GM23338 (cell line): ENCODE measurements at regions not wholly inside any gene's neighbourhood (a gene's known extent, or its start where the extent isn't known, plus 50 kb on each side); places are given as distances from the start of the nearest gene placed in this dataset.

Source experiments
- ATAC-seq: fragments of 200-7000 bp; cut with Tn5 transposase; 3 replicates; pipeline ENCODE4 v1.9.1; 2020
- DNase-seq: peaks from one replicate; pipeline ENCODE4 v3.0.0-alpha.2; 2015; ENCODE audit warnings: low spot score
- H2AFZ ChIP-seq: fragments of 200-600 bp; sonication (generic); 2 replicates; pipeline ENCODE4 v1.8.0; 2016; ENCODE audit warnings: antibody characterized with exemption, mild to moderate bottlenecking, moderate library complexity
- H3F3A ChIP-seq: fragments of 200-600 bp; sonication (generic); replicated peaks from 2 replicates; pipeline ENCODE4 v1.8.0; 2017; ENCODE audit warnings: antibody characterized with exemption, mixed run types, low read depth
- H3K27ac ChIP-seq: fragments of 200-600 bp; sonication (generic); 2 replicates; pipeline ENCODE4 v1.6.1; 2016; ENCODE audit warnings: low read depth
- H3K27me3 ChIP-seq: fragments of 200-600 bp; sonication (generic); 2 replicates; pipeline ENCODE4 v1.8.0; 2016; ENCODE audit warnings: mild to moderate bottlenecking, mixed run types, moderate library complexity; ENCODE audit not compliant: insufficient read depth
- H3K36me3 ChIP-seq: fragments of 200-600 bp; sonication (generic); 2 replicates; pipeline ENCODE4 v1.8.0; 2016; ENCODE audit warnings: mild to moderate bottlenecking; ENCODE audit not compliant: insufficient read depth
- H3K4me1 ChIP-seq: fragments of 200-600 bp; sonication (generic); 2 replicates; pipeline ENCODE4 v1.8.0; 2016; ENCODE audit warnings: mild to moderate bottlenecking, moderate library complexity; ENCODE audit not compliant: insufficient read depth
- H3K4me2 ChIP-seq: fragments of 200-600 bp; sonication (generic); 2 replicates; pipeline ENCODE4 v1.7.1; 2017; ENCODE audit warnings: mixed run types
- H3K4me3 ChIP-seq: fragments of 200-600 bp; sonication (generic); 2 replicates; pipeline ENCODE4 v1.6.1; 2016; ENCODE audit warnings: mixed run types
- H3K79me2 ChIP-seq: fragments of 200-600 bp; sonication (generic); replicated peaks from 2 replicates; pipeline ENCODE4 v1.8.0; 2017; ENCODE audit warnings: mild to moderate bottlenecking; ENCODE audit not compliant: insufficient read depth
- H3K9me2 ChIP-seq: fragments of 200-600 bp; sonication (generic); 2 replicates; pipeline ENCODE4 v1.8.0; 2017; ENCODE audit not compliant: insufficient read depth
- H4K20me1 ChIP-seq: fragments of 200-600 bp; sonication (generic); replicated peaks from 2 replicates; pipeline ENCODE4 v1.8.0; 2017; ENCODE audit warnings: mild to moderate bottlenecking; ENCODE audit not compliant: insufficient read depth
- H3K27ac Mint-ChIP-seq: 2 replicates; pipeline ENCODE4 v1.8.0; 2020; ENCODE audit warnings: inconsistent platforms, mild to moderate bottlenecking, moderate library complexity, mixed read lengths
- H3K27me3 Mint-ChIP-seq: 3 replicates; pipeline ENCODE4 v1.8.0; 2022; ENCODE audit warnings: low read depth, mild to moderate bottlenecking, moderate library complexity, mixed read lengths, inconsistent platforms; ENCODE audit not compliant: insufficient read depth, poor library complexity
- H3K36me3 Mint-ChIP-seq: 3 replicates; pipeline ENCODE4 v1.8.0; 2021; ENCODE audit warnings: low read depth, mild to moderate bottlenecking, inconsistent platforms, moderate library complexity, mixed read lengths
- H3K4me1 Mint-ChIP-seq: 3 replicates; pipeline ENCODE4 v1.8.0; 2020; ENCODE audit warnings: mild to moderate bottlenecking, inconsistent platforms, mixed read lengths
- H3K4me3 Mint-ChIP-seq: 3 replicates; pipeline ENCODE4 v1.8.0; 2021; ENCODE audit warnings: moderate library complexity, mild to moderate bottlenecking, inconsistent platforms, mixed read lengths
- H3K9me3 Mint-ChIP-seq: 3 replicates; pipeline ENCODE4 v1.8.0; 2020; ENCODE audit warnings: moderate library complexity, mild to moderate bottlenecking, inconsistent platforms, mixed read lengths
- CREB1 ChIP-seq: fragments of 250-450 bp; sonication (Bioruptor Pico); IDR thresholded peaks from 2 replicates; pipeline ENCODE4 v1.5.0; 2020; ENCODE audit warnings: low read depth, mild to moderate bottlenecking, moderate library complexity
- EZH2 ChIP-seq: fragments of 200-600 bp; sonication (generic); IDR thresholded peaks from one replicate; pipeline ENCODE4 v1.8.0; 2017; ENCODE audit warnings: antibody characterized with exemption, mild to moderate bottlenecking, low read depth; ENCODE audit not compliant: unreplicated experiment
- EZH2phosphoT487 ChIP-seq: fragments of 200-600 bp; sonication (generic); IDR thresholded peaks from one replicate; pipeline ENCODE4 v1.8.1; 2018; ENCODE audit warnings: antibody characterized with exemption; ENCODE audit not compliant: unreplicated experiment
- JUNB ChIP-seq: IDR thresholded peaks from one replicate; pipeline ENCODE4 v1.6.1; 2016; ENCODE audit warnings: antibody characterized with exemption; ENCODE audit not compliant: unreplicated experiment
- NANOG ChIP-seq: IDR thresholded peaks from 2 replicates; pipeline ENCODE4 v1.6.1; 2016; ENCODE audit warnings: antibody characterized with exemption, borderline replicate concordance
- POLR2AphosphoS5 ChIP-seq: IDR thresholded peaks from 2 replicates; pipeline ENCODE4 v1.6.1; 2016; ENCODE audit warnings: antibody characterized with exemption, low read depth
- ZNF114 ChIP-seq: fragments of 250-450 bp; sonication (Bioruptor Pico); IDR thresholded peaks from 2 replicates; pipeline ENCODE4 v1.5.0; 2020; ENCODE audit warnings: mild to moderate bottlenecking, moderate library complexity
- ZNF331 ChIP-seq: fragments of 250-450 bp; sonication (Bioruptor Pico); IDR thresholded peaks from 2 replicates; pipeline ENCODE4 v1.5.0; 2020; ENCODE audit warnings: low read depth, mild to moderate bottlenecking, moderate library complexity
- TF ChIP-seq, protein P1 (sequence below): IDR thresholded peaks from one replicate; pipeline ENCODE4 v1.6.1; 2018; ENCODE audit warnings: antibody characterized with exemption; ENCODE audit not compliant: unreplicated experiment

DNA sequence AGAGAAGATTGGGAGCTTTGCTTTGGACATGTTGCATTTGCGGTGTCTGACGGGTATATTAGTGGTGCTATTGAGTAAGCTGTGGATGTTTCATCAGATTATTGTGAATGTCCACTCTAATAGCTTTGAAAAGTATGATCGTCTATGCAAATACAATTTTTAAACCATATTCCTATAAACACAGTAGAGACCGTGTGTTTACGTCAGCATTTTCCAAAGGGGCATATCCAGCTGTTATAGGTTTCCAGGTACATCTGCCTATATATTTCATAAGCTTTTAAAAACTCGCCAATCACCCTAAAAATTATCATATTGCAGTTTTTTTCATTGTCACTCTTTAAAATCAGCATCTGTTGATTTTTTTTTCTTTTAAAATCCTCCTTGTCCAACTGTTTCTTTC lies 91.7 kb downstream of the NKX2-1 start:
- no peak overlapping the region for H3K27ac ChIP-seq
- no peaks in the 10 kb centered on the region for H3F3A ChIP-seq
- ATAC-seq (no peak), DNase-seq (no peak)
- no peak overlapping the region for H3K4me3 ChIP-seq
- no peaks in the 10 kb centered on the region for H3K36me3 ChIP-seq
- Mint-ChIP-seq H3K4me3 (no peak overlapping the region), H3K9me3 (no peaks in the 10 kb centered on the region; the same call in 2 of the 3 replicates), H3K36me3 (no peaks in the 10 kb centered on the region), H3K4me1 (peaks cover 23% of the 10 kb centered on the region; the same call in 2 of the 3 replicates), H3K27me3 (peaks cover 3% of the 10 kb centered on the region), H3K27ac (no peak overlapping the region)
- H4K20me1 ChIP-seq, result no peaks in the 10 kb centered on the region
- H3K27me3 ChIP-seq, result no peaks in the 10 kb centered on the region
- H2AFZ ChIP-seq, result no peak overlapping the region
- H3K9me2 ChIP-seq, result peaks cover 10% of the 10 kb centered on the region
- no peaks in the 10 kb centered on the region for H3K79me2 ChIP-seq
- no peak overlapping the region for H3K4me2 ChIP-seq
- peaks cover 34% of the 10 kb centered on the region for H3K4me1 ChIP-seq
- TF ChIP-seq NANOG (no peak), JUNB (no peak), ZNF114 (CRISPR knock-in tag) (no peak), ZNF331 (CRISPR knock-in tag) (no peak), CREB1 (CRISPR knock-in tag) (no peak), EZH2 (no peak), EZH2phosphoT487 (no peak), POLR2AphosphoS5 (no peak)
- TF ChIP-seq, protein P1, sequence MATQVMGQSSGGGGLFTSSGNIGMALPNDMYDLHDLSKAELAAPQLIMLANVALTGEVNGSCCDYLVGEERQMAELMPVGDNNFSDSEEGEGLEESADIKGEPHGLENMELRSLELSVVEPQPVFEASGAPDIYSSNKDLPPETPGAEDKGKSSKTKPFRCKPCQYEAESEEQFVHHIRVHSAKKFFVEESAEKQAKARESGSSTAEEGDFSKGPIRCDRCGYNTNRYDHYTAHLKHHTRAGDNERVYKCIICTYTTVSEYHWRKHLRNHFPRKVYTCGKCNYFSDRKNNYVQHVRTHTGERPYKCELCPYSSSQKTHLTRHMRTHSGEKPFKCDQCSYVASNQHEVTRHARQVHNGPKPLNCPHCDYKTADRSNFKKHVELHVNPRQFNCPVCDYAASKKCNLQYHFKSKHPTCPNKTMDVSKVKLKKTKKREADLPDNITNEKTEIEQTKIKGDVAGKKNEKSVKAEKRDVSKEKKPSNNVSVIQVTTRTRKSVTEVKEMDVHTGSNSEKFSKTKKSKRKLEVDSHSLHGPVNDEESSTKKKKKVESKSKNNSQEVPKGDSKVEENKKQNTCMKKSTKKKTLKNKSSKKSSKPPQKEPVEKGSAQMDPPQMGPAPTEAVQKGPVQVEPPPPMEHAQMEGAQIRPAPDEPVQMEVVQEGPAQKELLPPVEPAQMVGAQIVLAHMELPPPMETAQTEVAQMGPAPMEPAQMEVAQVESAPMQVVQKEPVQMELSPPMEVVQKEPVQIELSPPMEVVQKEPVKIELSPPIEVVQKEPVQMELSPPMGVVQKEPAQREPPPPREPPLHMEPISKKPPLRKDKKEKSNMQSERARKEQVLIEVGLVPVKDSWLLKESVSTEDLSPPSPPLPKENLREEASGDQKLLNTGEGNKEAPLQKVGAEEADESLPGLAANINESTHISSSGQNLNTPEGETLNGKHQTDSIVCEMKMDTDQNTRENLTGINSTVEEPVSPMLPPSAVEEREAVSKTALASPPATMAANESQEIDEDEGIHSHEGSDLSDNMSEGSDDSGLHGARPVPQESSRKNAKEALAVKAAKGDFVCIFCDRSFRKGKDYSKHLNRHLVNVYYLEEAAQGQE, result no peak

DNA sequence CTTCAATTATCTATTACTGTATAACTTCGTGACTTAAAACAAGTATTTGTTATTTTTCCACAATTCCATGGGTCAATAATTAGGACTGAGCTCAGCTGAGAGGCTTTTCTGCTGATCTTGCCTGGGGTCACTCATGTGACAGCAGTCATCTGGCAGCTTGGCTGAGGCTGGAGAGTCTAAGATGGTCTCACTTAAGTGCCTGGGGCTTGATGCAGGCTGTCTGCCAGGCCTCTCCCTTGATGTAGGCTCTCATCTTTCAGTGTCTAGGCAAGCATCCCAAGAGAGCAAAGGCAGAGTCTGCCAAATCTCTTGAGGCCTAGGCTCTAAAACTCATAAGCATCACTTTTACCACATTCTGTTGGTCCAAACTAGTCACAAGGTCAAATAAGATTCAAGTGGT lies 93.2 kb downstream of the NKX2-1 start:
- Histone ChIP-seq H2AFZ (no peak overlapping the region), H4K20me1 (no peaks in the 10 kb centered on the region), H3K27me3 (no peaks in the 10 kb centered on the region), H3K4me2 (no peak overlapping the region), H3K27ac (no peak overlapping the region), H3K36me3 (no peaks in the 10 kb centered on the region), H3K9me2 (peaks cover 10% of the 10 kb centered on the region), H3F3A (no peaks in the 10 kb centered on the region), H3K4me1 (peaks cover 39% of the 10 kb centered on the region), H3K79me2 (no peaks in the 10 kb centered on the region), H3K4me3 (no peak overlapping the region)
- DNase-seq (no peak), ATAC-seq (no peak)
- Mint-ChIP-seq H3K9me3 (no peaks in the 10 kb centered on the region), H3K27me3 (peaks cover 4% of the 10 kb centered on the region), H3K4me1 (peaks cover 28% of the 10 kb centered on the region), H3K27ac (no peak overlapping the region), H3K4me3 (no peak overlapping the region), H3K36me3 (no peaks in the 10 kb centered on the region)
- TF ChIP-seq, protein P1, result no peak
- TF ChIP-seq NANOG, result no peak
- TF ChIP-seq EZH2, result no peak
